GM13977 (cell line): ENCODE measurements at regions not wholly inside any gene's neighbourhood (a gene's known extent, or its start where the extent isn't known, plus 50 kb on each side); places are given as distances from the start of the nearest gene placed in this dataset.

Experiments
- DNase-seq: peaks from one replicate; pipeline ENCODE4 v3.0.0; 2012; ENCODE audit warnings: low spot score
- in situ Hi-C: fragments of 300-500 bp; cut with MboI; formaldehyde crosslinking; loops from one replicate; pipeline ENCODE4 v1.12.0; 2022; ENCODE audit warnings: low sequenced_read_pairs, low pct_unique_long_range_greater_than_20kb, mixed read lengths, inconsistent platforms; ENCODE audit not compliant: unreplicated experiment
- TF ChIP-seq, protein P1 (sequence below): IDR thresholded peaks from 2 replicates; pipeline ENCODE4 v1.5.1; 2012; ENCODE audit warnings: mild to moderate bottlenecking, control low read depth; ENCODE audit not compliant: insufficient read depth; ENCODE audit errors: extremely low read depth, missing control alignments

DNA sequence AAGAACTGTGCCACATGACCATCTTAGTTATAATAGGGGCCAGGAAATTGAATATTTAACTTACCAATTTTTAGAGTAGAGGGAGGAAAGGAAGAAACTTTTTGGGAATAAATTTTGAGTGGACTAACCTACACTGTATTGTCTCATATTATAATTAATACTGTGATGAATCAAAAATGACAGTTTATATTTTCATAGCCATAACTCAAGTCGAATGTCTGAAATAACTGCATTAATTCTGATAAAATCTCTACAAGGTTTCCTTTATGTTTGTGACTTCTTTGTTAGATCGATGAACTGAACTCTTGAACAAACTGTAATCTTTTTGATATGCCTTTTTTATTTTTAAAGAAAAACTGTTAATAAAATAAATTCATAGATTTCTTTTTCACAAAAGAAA is 132.8 kb upstream of the DPH6 start:
- no peak for DNase-seq
- in situ Hi-C loops, result no loop called here
- TF ChIP-seq, protein P1, sequence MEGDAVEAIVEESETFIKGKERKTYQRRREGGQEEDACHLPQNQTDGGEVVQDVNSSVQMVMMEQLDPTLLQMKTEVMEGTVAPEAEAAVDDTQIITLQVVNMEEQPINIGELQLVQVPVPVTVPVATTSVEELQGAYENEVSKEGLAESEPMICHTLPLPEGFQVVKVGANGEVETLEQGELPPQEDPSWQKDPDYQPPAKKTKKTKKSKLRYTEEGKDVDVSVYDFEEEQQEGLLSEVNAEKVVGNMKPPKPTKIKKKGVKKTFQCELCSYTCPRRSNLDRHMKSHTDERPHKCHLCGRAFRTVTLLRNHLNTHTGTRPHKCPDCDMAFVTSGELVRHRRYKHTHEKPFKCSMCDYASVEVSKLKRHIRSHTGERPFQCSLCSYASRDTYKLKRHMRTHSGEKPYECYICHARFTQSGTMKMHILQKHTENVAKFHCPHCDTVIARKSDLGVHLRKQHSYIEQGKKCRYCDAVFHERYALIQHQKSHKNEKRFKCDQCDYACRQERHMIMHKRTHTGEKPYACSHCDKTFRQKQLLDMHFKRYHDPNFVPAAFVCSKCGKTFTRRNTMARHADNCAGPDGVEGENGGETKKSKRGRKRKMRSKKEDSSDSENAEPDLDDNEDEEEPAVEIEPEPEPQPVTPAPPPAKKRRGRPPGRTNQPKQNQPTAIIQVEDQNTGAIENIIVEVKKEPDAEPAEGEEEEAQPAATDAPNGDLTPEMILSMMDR, result no peak

DNA sequence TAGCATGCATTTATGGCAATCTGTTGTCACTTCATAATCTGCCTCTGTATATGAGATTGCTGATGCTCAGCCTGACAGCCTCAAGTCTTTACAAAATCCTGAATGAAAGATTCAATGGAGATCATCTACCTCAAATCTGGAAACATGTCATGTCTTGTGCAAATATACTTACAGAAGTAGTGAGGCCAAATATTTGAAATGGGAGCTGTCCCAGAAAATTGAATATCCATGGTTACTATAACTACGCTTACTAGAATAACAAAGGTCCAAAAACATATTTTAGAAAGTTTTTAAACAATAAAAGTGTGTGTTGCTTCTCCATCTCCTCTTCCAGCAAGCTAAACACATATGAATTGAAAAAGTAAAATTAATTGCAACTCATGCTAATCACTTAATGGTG is 133.2 kb upstream of the DPH6 start:
- in situ Hi-C loops, result no loop called here
- TF ChIP-seq, protein P1, result no peak

GRCh38 chr15:35680951-35681350 is 135.0 kb upstream of the DPH6 start:
- in situ Hi-C loops, result no loop called here
- TF ChIP-seq, protein P1, result no peak

More for the DNA sequence above, 133.2 kb upstream of the DPH6 start:
- no peak for DNase-seq

DNA sequence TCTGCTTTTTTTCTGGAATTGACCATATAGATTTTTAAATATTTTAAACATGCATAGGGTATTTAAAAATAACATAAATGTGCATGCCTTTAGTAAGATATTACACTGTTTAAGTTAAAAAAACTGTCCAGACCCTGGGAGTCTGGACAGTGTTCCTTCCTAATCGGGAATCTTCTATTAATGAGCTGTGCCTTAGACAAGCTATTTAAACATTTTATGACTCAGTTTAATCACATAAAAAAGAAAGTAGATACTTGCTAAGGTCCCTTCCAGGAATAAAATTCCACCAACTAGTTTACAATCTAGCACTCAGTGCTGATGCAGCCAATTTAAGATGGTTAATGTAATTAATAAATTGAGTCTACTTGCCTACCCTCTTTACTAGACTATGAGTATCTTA is 140.4 kb upstream of the DPH6 start:
- in situ Hi-C loops, result no loop called here
- no peak for DNase-seq
- TF ChIP-seq, protein P1, result no peak

More at GRCh38 chr15:35680951-35681350, 135.0 kb upstream of the DPH6 start:
- DNase-seq, result no peak

DNA sequence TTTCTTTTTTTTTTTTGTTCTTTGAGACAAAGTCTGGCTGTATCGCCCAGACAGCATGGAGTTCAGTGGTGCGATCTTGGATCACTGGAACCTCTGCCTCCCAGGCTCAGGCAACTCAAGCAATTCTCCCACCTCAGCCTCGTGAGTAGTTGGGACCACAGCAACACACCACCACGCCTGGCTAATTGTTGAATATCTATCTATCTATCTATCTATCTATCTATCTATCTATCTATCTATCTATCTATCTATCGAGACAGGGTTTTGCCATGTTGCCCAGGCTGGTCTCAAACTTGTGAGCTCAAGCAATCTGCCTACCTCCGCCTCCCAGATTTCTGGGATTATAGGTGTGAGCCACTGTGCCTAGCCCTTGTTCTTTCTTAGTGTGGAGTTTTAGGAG is 143.3 kb upstream of the DPH6 start:
- no peak for DNase-seq
- TF ChIP-seq, protein P1, result no peak
- in situ Hi-C loops, result no loop called here

- in situ Hi-C loops, result no loop called here
- TF ChIP-seq, protein P1, result no peak
- no peak for DNase-seq
Measured at GRCh38 chr15:35690089-35690488, 144.1 kb upstream of the DPH6 start.

DNA sequence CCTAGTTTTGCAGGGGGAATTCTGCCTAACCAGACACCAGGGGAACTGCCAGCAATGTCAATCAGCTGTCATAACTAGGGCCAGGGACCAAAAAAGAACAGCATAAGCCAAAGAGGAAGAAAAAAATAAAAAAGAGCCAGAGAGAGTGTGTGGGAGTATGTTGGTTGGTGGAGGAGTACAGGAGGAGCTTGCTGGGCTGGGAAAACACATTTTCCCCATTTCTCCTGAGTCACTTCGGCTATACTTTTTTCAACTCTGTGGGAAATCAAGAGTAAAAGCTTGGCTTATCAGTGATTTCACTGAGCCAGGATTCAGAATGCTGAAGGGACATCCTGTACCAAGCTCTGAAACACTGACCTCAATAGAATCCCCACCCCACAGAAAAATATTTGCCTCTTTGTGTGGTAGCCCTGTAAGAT is 144.7 kb upstream of the DPH6 start:
- in situ Hi-C loops, result no loop called here
- DNase-seq, result no peak
- TF ChIP-seq, protein P1, result no peak
